ENCODE measurements at regions not wholly inside any gene's neighbourhood (a gene's known extent, or its start where the extent isn't known, plus 50 kb on each side); places are given as distances from the start of the nearest gene placed in this dataset.

DNA sequence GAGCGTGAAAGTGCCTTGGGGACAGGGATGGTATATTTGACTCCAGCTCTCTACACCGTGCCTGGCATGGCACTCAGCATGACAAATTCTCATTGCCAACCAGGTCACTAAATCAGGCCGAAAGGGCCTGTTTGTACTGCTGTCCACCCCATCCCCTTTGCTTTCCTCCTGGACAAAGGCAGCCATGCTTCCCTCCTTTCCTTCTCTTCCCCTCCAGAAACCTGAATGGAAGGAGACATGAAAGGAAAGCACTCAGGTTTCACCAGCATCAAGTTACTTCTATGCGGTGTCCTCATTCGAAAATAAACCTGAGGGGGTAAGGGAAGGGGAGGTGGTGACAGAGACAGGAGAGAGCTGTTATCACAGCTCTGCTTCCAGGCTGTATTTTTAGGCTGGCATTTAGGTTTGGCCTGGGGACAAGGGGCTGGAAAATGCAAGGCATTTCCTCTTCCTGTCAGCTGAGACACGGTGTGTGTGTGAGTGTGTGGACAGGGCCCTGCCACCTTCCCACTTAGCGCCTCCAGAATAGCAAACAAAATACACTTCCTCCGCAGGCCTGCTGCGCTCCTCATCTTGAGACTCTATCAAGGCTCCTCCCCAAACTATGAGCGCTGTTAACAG is 79.9 kb upstream of the COL13A1 start:
- intact Hi-C loops (cut with DNase I; ENCODE audit: low total_unique reads) = no loop called here
- TF ChIP-seq, protein P1, sequence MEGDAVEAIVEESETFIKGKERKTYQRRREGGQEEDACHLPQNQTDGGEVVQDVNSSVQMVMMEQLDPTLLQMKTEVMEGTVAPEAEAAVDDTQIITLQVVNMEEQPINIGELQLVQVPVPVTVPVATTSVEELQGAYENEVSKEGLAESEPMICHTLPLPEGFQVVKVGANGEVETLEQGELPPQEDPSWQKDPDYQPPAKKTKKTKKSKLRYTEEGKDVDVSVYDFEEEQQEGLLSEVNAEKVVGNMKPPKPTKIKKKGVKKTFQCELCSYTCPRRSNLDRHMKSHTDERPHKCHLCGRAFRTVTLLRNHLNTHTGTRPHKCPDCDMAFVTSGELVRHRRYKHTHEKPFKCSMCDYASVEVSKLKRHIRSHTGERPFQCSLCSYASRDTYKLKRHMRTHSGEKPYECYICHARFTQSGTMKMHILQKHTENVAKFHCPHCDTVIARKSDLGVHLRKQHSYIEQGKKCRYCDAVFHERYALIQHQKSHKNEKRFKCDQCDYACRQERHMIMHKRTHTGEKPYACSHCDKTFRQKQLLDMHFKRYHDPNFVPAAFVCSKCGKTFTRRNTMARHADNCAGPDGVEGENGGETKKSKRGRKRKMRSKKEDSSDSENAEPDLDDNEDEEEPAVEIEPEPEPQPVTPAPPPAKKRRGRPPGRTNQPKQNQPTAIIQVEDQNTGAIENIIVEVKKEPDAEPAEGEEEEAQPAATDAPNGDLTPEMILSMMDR (IDR thresholded peaks at IDR 0.05) = no peak
- TF ChIP-seq POLR2A (IDR thresholded peaks at IDR 0.05) = no peak
- H3K4me3 ChIP-seq (ENCODE audit: low read depth, poor library complexity, severe bottlenecking) = no peak overlapping the region
- DNase-seq (ENCODE audit: low spot score in 2 of 2) = no peak
- WGBS, 2 donors = 56 to 57% methylated on average over 10 of the region's 10 CpGs

DNA sequence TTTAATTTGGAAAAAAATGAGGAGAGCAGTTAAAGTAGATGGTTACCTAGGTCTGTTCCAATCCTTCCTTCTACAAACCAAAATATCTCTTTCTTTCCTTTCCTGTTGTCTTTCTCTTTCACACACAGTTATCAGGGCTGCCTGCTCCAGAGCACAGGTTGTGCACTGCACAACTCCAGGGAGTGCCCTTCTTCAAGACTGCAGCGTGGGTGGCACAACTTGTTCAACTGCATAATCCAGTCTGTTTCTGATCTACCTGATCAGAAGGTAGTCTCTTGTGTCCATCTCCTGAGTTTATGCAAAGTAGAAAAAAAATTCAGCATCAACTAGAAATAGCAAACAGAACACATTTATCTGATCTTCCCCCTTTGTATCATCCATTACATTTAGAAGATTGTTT is 78.1 kb upstream of the COL13A1 start:
- intact Hi-C loops (cut with DNase I; ENCODE audit: low total_unique reads) = no loop called here

DNA sequence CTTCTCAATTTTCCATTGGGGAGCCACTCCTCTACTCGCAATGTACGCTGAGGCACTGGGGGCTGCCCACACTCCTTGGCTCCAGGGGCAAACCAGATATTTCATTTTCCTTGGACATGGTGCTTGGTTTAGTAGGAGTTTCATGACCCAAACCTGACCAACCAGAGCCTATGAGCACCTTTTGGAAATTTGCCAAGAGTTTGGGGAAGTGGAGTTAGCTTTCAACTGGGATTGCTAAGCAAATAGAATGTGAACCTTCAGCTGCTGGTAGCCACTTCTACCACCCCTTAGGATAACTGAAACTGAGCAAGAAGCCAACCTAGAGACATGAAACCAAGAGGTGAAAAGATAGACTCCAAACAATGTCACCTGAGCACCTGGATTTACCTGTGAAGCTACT is 74.9 kb upstream of the COL13A1 start:
- H3K4me3 ChIP-seq (ENCODE audit: low read depth, poor library complexity, severe bottlenecking) = no peak overlapping the region
- WGBS, 2 donors = 90 to 100% methylated on average over 2 of the region's 2 CpGs
- TF ChIP-seq, protein P1 (IDR thresholded peaks at IDR 0.05) = no peak
- TF ChIP-seq POLR2A (IDR thresholded peaks at IDR 0.05) = no peak
- peak in 1 of 2 donors; percentile 57 for DNase-seq (ENCODE audit: low spot score in 2 of 2)
- intact Hi-C loops (cut with DNase I; ENCODE audit: low total_unique reads) = no loop called here

More for the DNA sequence above, 78.1 kb upstream of the COL13A1 start:
- no peak for DNase-seq (ENCODE audit: low spot score in 2 of 2)
- H3K4me3 ChIP-seq (ENCODE audit: low read depth, poor library complexity, severe bottlenecking) = no peak overlapping the region
- WGBS, 2 donors = 68 to 80% methylated on average over 1 of the region's 1 CpG
- TF ChIP-seq POLR2A (IDR thresholded peaks at IDR 0.05) = no peak
- TF ChIP-seq, protein P1 (IDR thresholded peaks at IDR 0.05) = no peak

DNA sequence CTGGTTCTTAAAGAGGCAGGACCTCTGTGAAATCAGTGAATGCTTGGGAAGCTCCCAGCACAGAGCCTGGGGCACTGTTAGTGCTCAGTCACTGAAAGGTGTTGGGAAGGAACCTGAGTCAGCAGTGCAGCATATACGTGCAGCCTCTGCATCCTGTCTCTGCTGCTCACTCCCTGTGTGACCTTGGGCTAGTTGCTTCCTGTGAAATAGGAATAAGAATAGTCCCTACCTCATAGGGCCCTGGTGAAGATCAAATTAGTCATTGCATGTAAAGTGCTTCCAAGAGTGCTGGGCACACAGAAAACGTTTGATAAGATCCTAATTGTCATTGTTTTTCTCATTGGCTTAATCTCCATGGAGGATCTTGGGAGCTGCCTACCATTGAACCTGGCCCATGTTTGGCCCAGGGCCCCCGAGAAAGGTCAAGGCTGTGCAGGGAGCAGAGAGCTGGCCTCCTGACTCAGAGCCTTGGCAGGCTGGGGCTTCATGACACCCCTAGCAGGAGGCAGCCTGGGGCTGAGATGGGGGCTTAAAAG is 73.3 kb upstream of the COL13A1 start:
- H3K4me3 ChIP-seq (ENCODE audit: low read depth, poor library complexity, severe bottlenecking) = no peak overlapping the region
- peak in 1 of 2 donors; percentile 26 for DNase-seq (ENCODE audit: low spot score in 2 of 2)
- TF ChIP-seq, protein P1 (IDR thresholded peaks at IDR 0.05) = no peak
- no peak for TF ChIP-seq POLR2A (IDR thresholded peaks at IDR 0.05)
- intact Hi-C loops (cut with DNase I; ENCODE audit: low total_unique reads) = no loop called here
- WGBS, 2 donors = 18 to 30% methylated on average over 3 of the region's 3 CpGs

DNA sequence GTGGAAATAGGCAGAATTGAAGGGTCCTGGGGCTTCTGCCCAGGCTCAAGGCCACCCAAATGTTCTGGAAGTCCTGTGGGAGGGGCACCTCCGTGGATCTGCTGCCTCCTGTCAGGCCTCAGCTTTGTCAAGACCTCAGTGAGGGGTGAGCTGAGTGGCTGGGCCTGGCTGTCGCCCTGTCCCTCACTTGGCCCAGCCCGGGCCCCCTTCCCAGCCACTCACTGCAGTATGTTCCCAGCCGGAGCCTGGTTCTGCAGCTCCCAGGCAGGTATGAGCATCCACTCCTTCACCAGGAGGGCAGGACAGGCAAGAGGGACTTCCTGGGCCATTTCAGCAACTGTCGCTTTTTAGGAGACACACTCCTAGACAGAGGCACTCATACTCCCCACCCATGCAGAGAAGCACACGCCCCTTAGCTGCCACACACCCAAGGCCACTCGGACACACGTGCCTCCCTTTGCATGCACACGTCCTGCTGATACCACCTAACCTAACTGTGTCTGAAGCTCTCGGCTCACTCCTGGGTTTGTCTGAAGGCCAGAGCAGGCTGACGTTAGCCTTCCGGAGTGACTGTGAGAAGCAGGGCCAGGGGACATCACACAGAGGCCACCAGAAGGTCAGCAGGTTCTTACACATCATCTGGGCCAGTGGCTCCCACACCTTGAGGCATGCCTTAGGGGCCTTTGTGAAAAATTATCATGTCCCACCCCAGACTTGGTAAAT is 72.2 kb upstream of the COL13A1 start:
- intact Hi-C loops (cut with DNase I; ENCODE audit: low total_unique reads) = no loop called here
- no peak overlapping the region for H3K4me3 ChIP-seq (ENCODE audit: low read depth, poor library complexity, severe bottlenecking)
- DNase-seq (ENCODE audit: low spot score in 2 of 2) = no peak
- no peak for TF ChIP-seq POLR2A (IDR thresholded peaks at IDR 0.05)
- TF ChIP-seq, protein P1 (IDR thresholded peaks at IDR 0.05) = no peak
- 84 to 87% methylated on average over 11 to 12 of the region's 12 CpGs for WGBS, 2 donors

Data from lower leg skin (tissue), 4 donors.